Fibroblast of villous mesenchyme (primary cell): ENCODE measurements at regions not wholly inside any gene's neighbourhood (a gene's known extent, or its start where the extent isn't known, plus 50 kb on each side); places are given as distances from the start of the nearest gene placed in this dataset.

ENCODE experiments used
- DNase-seq: peaks from one replicate; pipeline ENCODE4 v3.0.0-alpha.2; 2010; ENCODE audit warnings: low read depth
- H3K4me3 ChIP-seq: 2 replicates; pipeline ENCODE4 v1.5.1; 2011; ENCODE audit warnings: low read depth, mild to moderate bottlenecking, low read length
- CTCF ChIP-seq: IDR thresholded peaks from 2 replicates; pipeline ENCODE4 v1.5.1; 2012; ENCODE audit warnings: low read depth, mild to moderate bottlenecking, low read length; ENCODE audit not compliant: insufficient read depth

GRCh38 chr3:30548600-30548999 lies 57.8 kb upstream of the TGFBR2 start:
- no peak overlapping the region for H3K4me3 ChIP-seq
- TF ChIP-seq CTCF, result no peak
- no peak for DNase-seq

- no peak for DNase-seq
- no peak for TF ChIP-seq CTCF
- no peak overlapping the region for H3K4me3 ChIP-seq
These were observed 56.8 kb upstream of the TGFBR2 start for GRCh38 chr3:30549600-30549999.

GRCh38 chr3:30550246-30550645 lies 56.2 kb upstream of the TGFBR2 start:
- DNase-seq, result no peak
- no peak for TF ChIP-seq CTCF
- no peak overlapping the region for H3K4me3 ChIP-seq

GRCh38 chr3:30551266-30551665 lies 55.1 kb upstream of the TGFBR2 start:
- DNase-seq, result no peak
- no peak overlapping the region for H3K4me3 ChIP-seq
- TF ChIP-seq CTCF, result no peak

GRCh38 chr3:30551927-30552326 lies 54.5 kb upstream of the TGFBR2 start:
- no peak overlapping the region for H3K4me3 ChIP-seq
- TF ChIP-seq CTCF, result no peak
- DNase-seq, result no peak

GRCh38 chr3:30553641-30554316 lies 52.6 kb upstream of the TGFBR2 start:
- no peak for DNase-seq
- no peak for TF ChIP-seq CTCF
- H3K4me3 ChIP-seq, result no peak overlapping the region

GRCh38 chr3:30554317-30554690 lies 52.1 kb upstream of the TGFBR2 start:
- no peak for DNase-seq
- TF ChIP-seq CTCF, result no peak
- no peak overlapping the region for H3K4me3 ChIP-seq
